Esophagus squamous epithelium (tissue), 4 donors: ENCODE measurements at regions not wholly inside any gene's neighbourhood (a gene's known extent, or its start where the extent isn't known, plus 50 kb on each side); places are given as distances from the start of the nearest gene placed in this dataset.
"Not testable (repeated sequence)": the region's sequence is repeated elsewhere in the genome, so short reads cannot be mapped to it uniquely, and the experiment has no call there.

Experiments used
- POLR2A ChIP-seq, 4 donors: fragments of 450-650 bp; IDR thresholded peaks; one replicate each; pipeline ENCODE4 v1.6.1; 2017; ENCODE audit warnings: antibody characterized with exemption in 4 of 4, mild to moderate bottlenecking in 4 of 4, moderate library complexity in 3 of 4
- TF ChIP-seq, protein P1 (sequence below), 6 experiments: fragments of 450-650 bp in 4 of 6; fragments of 200-600 bp in 2 of 6; sonication (generic) in 2 of 6; IDR thresholded peaks; one replicate each; pipeline ENCODE4 v1.5.1; 2016 to 2019; ENCODE audit warnings: antibody characterized with exemption in 6 of 6, mild to moderate bottlenecking in 4 of 6, moderate library complexity in 4 of 6

- not testable (repeated sequence) for TF ChIP-seq POLR2A (IDR thresholded peaks at IDR 0.05)
- TF ChIP-seq, protein P1, sequence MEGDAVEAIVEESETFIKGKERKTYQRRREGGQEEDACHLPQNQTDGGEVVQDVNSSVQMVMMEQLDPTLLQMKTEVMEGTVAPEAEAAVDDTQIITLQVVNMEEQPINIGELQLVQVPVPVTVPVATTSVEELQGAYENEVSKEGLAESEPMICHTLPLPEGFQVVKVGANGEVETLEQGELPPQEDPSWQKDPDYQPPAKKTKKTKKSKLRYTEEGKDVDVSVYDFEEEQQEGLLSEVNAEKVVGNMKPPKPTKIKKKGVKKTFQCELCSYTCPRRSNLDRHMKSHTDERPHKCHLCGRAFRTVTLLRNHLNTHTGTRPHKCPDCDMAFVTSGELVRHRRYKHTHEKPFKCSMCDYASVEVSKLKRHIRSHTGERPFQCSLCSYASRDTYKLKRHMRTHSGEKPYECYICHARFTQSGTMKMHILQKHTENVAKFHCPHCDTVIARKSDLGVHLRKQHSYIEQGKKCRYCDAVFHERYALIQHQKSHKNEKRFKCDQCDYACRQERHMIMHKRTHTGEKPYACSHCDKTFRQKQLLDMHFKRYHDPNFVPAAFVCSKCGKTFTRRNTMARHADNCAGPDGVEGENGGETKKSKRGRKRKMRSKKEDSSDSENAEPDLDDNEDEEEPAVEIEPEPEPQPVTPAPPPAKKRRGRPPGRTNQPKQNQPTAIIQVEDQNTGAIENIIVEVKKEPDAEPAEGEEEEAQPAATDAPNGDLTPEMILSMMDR (IDR thresholded peaks at IDR 0.05) = not testable (repeated sequence)
Measured at GRCh38 chr22:27254063-27254462, 547.5 kb downstream of the MN1 start.
